Heart left ventricle (tissue), 13 donors: ENCODE measurements at regions not wholly inside any gene's neighbourhood (a gene's known extent, or its start where the extent isn't known, plus 50 kb on each side); places are given as distances from the start of the nearest gene placed in this dataset.

ENCODE experiments used
- POLR2A ChIP-seq, 2 donors: fragments of 450-650 bp; IDR thresholded peaks; one replicate each; pipeline ENCODE4 v1.6.1; 2017; ENCODE audit warnings: antibody characterized with exemption in 2 of 2, mild to moderate bottlenecking in 2 of 2, moderate library complexity in 2 of 2
- TF ChIP-seq, protein P1 (sequence below), 12 donors: fragments of 200-600 bp; sonication (generic) in 4 of 12; IDR thresholded peaks; one replicate each; pipeline versions ENCODE4 v1.5.0 to v1.8.0; 2018 to 2022; ENCODE audit warnings: antibody characterized with exemption in 12 of 12, mild to moderate bottlenecking in 5 of 12
- donor health status: ischemic (EF 13 %, LVEDD 7.1; RV severe dilation, severe dysfunction).
- donor health status: DM: no; HTN: yes; CAD: no.
- donor health status: DM: no; HTN: no; CAD: no.
- donor health status: ischemic (EF 25% LVEDD 6.9; RV normal size, moderate dysfunction).
- donor health status: ischemic (EF 25% LVEDD 5.7; RV mildly dilated, moderate dysfunction).
- donor health status: ischemic (EF 35%, LVEDD 5.7; RV mildly dilated, moderate dysfunction).
- donor health status: nonischemic (EF 11% LVEDD 7.7; RV severe dilation, severe dysfunction).
- donor health status: DM: yes; HTN: yes; CAD: no.
- donor health status: PGD.
- donor health status: ischemic (EF 29% LVEDD 5.4; RV normal size, mild dysfunction).
- donor health status: nonischemic (EF 23%, LVEDD 6.1; RV moderate dilation, normal function).

DNA sequence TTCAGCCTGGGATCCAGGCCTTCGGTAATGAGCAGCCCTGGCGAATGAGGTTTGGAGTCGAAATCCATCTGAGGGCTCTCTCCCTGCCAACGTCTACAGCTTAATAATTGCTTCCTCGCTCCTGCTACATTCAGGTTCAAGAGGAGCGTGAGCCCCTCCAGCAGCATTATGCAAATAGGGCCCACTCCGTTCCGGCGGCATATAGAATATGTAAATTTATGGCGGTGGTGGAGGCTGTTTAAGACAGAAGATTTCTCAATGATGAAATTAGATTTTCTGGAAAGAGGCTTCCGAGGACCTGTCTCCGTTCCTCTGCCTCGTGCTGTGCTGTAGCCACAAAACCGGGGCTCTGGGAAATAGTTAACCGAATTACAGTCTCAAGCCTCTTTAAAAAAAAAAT is 402.8 kb downstream of the MIAT start:
- TF ChIP-seq, protein P1, sequence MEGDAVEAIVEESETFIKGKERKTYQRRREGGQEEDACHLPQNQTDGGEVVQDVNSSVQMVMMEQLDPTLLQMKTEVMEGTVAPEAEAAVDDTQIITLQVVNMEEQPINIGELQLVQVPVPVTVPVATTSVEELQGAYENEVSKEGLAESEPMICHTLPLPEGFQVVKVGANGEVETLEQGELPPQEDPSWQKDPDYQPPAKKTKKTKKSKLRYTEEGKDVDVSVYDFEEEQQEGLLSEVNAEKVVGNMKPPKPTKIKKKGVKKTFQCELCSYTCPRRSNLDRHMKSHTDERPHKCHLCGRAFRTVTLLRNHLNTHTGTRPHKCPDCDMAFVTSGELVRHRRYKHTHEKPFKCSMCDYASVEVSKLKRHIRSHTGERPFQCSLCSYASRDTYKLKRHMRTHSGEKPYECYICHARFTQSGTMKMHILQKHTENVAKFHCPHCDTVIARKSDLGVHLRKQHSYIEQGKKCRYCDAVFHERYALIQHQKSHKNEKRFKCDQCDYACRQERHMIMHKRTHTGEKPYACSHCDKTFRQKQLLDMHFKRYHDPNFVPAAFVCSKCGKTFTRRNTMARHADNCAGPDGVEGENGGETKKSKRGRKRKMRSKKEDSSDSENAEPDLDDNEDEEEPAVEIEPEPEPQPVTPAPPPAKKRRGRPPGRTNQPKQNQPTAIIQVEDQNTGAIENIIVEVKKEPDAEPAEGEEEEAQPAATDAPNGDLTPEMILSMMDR (IDR thresholded peaks at IDR 0.05), result no peak
- no peak for TF ChIP-seq POLR2A (IDR thresholded peaks at IDR 0.05)
